SU-DHL-6 (cell line): ENCODE measurements at regions not wholly inside any gene's neighbourhood (a gene's known extent, or its start where the extent isn't known, plus 50 kb on each side); places are given as distances from the start of the nearest gene placed in this dataset.

Experiments used
- CTCF ChIP-seq: fragments of 200-600 bp; sonication (generic); IDR thresholded peaks from one replicate; pipeline ENCODE4 v1.5.1; 2017; ENCODE audit warnings: antibody characterized with exemption, mild to moderate bottlenecking, low read length, moderate library complexity; ENCODE audit not compliant: insufficient read depth, poor library complexity, severe bottlenecking
- EZH2phosphoT487 ChIP-seq: fragments of 200-600 bp; sonication (generic), shearing (Covaris generic); conservative IDR thresholded peaks from 2 replicates; pipeline ENCODE4 v1.6.1; 2018; ENCODE audit warnings: mild to moderate bottlenecking, antibody characterized with exemption, low read length, moderate library complexity, mixed read lengths

GRCh38 chr4:173801361-173801760, 271.3 kb upstream of the HAND2 start:
- no peak for TF ChIP-seq CTCF
- TF ChIP-seq EZH2phosphoT487 = no peak
